HEK293T (cell line): ENCODE measurements at regions not wholly inside any gene's neighbourhood (a gene's known extent, or its start where the extent isn't known, plus 50 kb on each side); places are given as distances from the start of the nearest gene placed in this dataset.

ENCODE experiments used
- CTBP1 ChIP-seq: fragments of 450-650 bp; IDR thresholded peaks from 2 replicates; pipeline ENCODE4 v1.6.1; 2016; ENCODE audit warnings: borderline replicate concordance
- ELF4 ChIP-seq: fragments of 450-650 bp; IDR thresholded peaks from 2 replicates; pipeline ENCODE4 v1.6.1; 2017; ENCODE audit warnings: antibody characterized with exemption
- NFRKB ChIP-seq: fragments of 450-650 bp; IDR thresholded peaks from 2 replicates; pipeline ENCODE4 v1.6.1; 2016; ENCODE audit warnings: mild to moderate bottlenecking, moderate library complexity

- no peak for TF ChIP-seq ELF4
- TF ChIP-seq NFRKB, result no peak
- no peak for TF ChIP-seq CTBP1
Observed at GRCh38 chrX:39886282-39886681, 211.5 kb downstream of the BCOR start.
